Left cardiac atrium (tissue), 4 donors: ENCODE measurements at regions not wholly inside any gene's neighbourhood (a gene's known extent, or its start where the extent isn't known, plus 50 kb on each side); places are given as distances from the start of the nearest gene placed in this dataset.

ENCODE experiments used
- ATAC-seq, 2 donors: fragments of 200-7000 bp; cut with Tn5 transposase; one replicate each; pipeline ENCODE4 v1.9.1; 2020; ENCODE audit warnings: mild to moderate bottlenecking in 2 of 2, moderate library complexity in 2 of 2
- DNase-seq: peaks from one replicate; pipeline ENCODE4 v3.0.0-alpha.2; 2020
- intact Hi-C, 2 donors: fragments of 100-400 bp; cut with DNase I; formaldehyde crosslinking; loops; one replicate each; pipeline versions ENCODE4 v1.14.1 to v1.15.1; 2022 to 2023
- donor health status: DM: no; HTN: yes; CAD: no.
- donor health status: DM: no; HTN: yes; CAD: no; lungs with severe emphysema.
- donor health status: DM: yes; HTN: yes; CAD: no.
- donor health status: Dilated cardiomyopathy.

DNA sequence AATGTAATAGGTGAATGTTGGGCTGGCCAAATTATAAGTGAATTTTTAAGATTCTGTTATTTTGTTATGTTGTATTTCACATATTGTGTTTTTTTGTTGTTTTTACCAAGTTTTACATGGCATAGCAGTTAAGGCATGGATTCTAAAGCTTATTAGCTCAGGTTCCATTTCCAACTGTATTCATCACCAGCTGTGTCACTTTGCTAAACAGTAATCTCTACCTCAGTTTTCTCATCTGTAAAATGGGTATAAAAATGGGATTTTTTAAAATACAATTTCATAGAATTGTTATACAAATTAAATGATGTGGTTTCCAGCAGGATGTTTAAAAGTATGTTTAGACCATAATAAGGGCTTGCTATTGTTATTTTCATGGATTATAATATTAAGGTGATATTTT is 512.2 kb downstream of the SLC16A7 start:
- intact Hi-C loops = no loop called here
- no peak for DNase-seq
- ATAC-seq = no peak

- ATAC-seq (no peak), DNase-seq (no peak)
- intact Hi-C loops = no loop called here
Measured at GRCh38 chr12:60112063-60112462, 516.2 kb downstream of the SLC16A7 start.

DNA sequence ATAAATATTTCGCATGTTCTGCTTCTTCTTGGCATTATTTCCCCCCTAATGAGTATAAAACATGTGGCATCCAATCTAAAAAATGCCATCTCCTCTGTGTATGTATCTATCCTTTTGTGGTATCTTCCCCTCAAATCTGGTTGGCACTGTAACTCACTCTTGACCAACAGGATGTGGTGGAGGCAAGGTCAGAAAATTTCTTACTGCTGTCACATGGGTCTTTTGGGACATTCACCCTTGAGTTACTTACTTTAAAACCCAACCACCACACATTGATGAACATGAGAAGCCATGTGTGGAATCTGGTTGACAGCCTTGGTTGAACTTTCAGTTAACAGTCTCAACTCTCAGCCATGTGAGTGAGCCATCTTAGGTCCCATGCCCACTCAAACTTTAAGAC is 516.9 kb downstream of the SLC16A7 start:
- ATAC-seq (no peak), DNase-seq (no peak)
- intact Hi-C loops = no loop called here

GRCh38 chr12:60114169-60114568 is 518.3 kb downstream of the SLC16A7 start:
- ATAC-seq = no peak
- intact Hi-C loops = no loop called here
- no peak for DNase-seq

- DNase-seq (no peak), ATAC-seq (no peak)
- intact Hi-C loops = no loop called here
Measured at GRCh38 chr12:60119327-60119726, 523.5 kb downstream of the SLC16A7 start.

DNA sequence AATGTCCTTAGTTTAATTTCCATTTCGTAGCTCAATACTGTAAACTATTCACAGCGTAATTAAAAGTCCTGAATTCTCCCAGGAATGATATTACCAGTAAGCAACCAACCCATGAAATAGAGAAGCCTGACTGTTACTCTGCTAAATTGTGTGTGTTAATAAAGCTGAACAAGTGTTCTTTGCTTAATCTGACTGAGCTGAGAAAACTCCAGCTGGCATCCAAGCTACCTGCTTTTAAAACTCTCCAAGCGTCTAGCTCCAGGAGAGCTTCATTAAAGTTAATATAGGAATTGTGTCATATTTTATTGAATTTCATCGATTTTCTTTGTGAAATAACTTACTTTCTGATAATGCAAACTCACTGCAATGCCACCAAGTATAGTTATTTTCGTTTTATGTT is 524.4 kb downstream of the SLC16A7 start:
- ATAC-seq = no peak
- intact Hi-C loops = no loop called here
- DNase-seq = no peak

DNA sequence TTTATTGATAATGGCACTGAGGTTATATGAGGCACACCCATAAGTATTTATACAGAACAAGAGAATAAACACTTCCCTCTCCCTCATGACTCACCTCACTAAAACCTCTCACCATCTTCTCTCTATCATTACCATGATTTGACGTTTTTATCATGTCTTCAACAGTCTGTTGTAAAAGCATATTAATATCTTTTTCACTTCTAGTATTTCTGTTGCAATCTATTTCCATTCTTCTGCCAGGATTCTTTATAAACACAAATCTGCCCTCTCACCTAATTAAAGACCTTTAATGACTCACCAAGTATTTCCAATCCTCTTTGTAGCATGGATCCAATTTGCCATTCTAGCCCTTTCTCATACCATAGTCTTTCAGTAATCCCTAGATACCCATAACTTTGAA is 527.7 kb downstream of the SLC16A7 start:
- intact Hi-C loops = no loop called here
- no peak for DNase-seq
- ATAC-seq = peak in 1 of 2 donors; percentile 47

GRCh38 chr12:60137513-60137912 is 541.7 kb downstream of the SLC16A7 start:
- no peak for ATAC-seq
- no peak for DNase-seq
- intact Hi-C loops = no loop called here

GRCh38 chr12:60138526-60138925 is 542.7 kb downstream of the SLC16A7 start:
- intact Hi-C loops = no loop called here
- ATAC-seq = no peak
- no peak for DNase-seq

DNA sequence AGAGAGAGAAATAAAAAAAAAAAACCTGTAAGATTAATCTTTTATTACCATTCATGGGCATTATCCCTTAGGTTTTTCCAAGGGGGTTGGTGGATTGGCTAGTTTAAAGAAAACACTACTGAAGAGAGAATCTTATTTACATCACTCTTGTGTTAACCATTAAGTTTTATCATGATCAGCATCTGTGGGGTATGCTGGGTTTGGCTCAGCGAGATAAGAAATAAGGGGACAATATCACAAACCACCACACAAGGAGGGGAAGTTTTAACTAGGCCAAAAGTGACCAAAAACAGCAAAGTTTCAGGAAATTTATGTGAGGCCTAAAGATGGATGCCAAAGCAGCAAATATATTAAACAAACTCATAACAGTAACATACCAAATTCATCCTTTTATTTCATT is 548.6 kb downstream of the SLC16A7 start:
- ATAC-seq = no peak
- intact Hi-C loops = no loop called here
- DNase-seq = no peak

DNA sequence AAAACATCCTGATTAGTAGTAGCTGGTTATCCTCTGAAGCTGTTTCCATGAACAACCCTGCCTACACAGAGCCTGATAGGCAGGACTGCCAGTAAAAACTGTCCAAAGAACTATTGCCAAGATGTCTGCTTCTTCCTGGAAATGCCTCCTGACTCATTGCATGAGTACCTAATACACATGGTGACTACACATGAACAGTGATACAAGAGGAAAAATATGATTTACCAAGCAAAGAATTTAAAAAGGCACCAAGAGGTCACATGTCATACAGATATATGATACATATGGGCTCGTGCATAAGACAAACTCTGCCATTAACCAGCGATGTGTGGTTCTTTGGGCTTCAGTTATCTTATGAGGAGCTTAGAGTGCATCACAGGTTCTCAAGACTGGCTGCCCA is 552.3 kb downstream of the SLC16A7 start:
- ATAC-seq (peak; percentile 44 to 97), DNase-seq (no peak)
- intact Hi-C loops = no loop called here

- DNase-seq = no peak
- intact Hi-C loops = no loop called here
- peak in 1 of 2 donors; percentile 85 for ATAC-seq
Measured at GRCh38 chr12:60148831-60149230, 553.0 kb downstream of the SLC16A7 start.

DNA sequence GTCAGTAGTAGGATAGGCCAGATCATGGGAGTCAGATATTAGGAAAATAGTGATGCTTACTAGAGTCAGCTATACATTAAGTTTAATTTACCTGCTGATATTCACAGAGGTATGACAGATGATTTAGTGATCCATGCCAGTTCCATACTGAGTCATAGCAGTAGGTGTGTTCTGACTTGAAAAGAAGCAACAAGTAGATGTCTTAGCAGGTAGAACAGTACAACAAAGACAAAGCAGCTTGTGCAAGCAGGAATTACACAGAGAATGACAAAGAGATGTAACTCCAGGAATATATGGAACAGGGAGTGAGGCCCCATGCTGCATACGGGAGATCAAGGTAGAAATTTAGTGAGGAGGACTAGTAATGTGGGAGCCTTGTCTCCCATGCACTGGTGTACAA is 556.9 kb downstream of the SLC16A7 start:
- intact Hi-C loops = no loop called here
- no peak for DNase-seq
- no peak for ATAC-seq

- DNase-seq = no peak
- ATAC-seq = no peak
- intact Hi-C loops = no loop called here
Measured at GRCh38 chr12:60159761-60160160, 563.9 kb downstream of the SLC16A7 start.

GRCh38 chr12:60162988-60163720 is 567.3 kb downstream of the SLC16A7 start:
- ATAC-seq (no peak), DNase-seq (no peak)
- intact Hi-C loops = no loop called here

GRCh38 chr12:60165781-60166180 is 570.0 kb downstream of the SLC16A7 start:
- DNase-seq (no peak), ATAC-seq (no peak)
- intact Hi-C loops = no loop called here

DNA sequence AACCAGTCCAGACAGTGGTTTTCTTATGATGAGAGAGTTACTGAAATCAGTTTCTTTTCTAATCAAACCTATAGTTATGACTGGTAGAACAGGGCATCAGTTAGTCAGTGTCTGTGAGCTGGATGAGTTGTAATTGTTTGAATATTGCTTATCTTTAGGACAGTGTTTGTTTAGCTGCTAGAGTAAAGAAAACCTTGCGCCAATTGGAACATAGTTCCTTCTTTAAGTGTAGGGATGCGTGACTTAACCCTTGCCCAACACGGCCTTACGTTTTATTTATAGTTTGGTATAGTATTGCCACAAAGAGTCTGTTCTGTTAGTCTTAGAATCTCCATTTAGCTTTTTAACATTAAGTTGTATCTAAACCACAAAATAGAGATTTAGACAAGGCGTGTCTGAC is 572.6 kb downstream of the SLC16A7 start:
- no peak for DNase-seq
- intact Hi-C loops = no loop called here
- no peak for ATAC-seq

- ATAC-seq = no peak
- intact Hi-C loops = no loop called here
Measured at GRCh38 chr12:60169904-60170303, 574.1 kb downstream of the SLC16A7 start.

DNA sequence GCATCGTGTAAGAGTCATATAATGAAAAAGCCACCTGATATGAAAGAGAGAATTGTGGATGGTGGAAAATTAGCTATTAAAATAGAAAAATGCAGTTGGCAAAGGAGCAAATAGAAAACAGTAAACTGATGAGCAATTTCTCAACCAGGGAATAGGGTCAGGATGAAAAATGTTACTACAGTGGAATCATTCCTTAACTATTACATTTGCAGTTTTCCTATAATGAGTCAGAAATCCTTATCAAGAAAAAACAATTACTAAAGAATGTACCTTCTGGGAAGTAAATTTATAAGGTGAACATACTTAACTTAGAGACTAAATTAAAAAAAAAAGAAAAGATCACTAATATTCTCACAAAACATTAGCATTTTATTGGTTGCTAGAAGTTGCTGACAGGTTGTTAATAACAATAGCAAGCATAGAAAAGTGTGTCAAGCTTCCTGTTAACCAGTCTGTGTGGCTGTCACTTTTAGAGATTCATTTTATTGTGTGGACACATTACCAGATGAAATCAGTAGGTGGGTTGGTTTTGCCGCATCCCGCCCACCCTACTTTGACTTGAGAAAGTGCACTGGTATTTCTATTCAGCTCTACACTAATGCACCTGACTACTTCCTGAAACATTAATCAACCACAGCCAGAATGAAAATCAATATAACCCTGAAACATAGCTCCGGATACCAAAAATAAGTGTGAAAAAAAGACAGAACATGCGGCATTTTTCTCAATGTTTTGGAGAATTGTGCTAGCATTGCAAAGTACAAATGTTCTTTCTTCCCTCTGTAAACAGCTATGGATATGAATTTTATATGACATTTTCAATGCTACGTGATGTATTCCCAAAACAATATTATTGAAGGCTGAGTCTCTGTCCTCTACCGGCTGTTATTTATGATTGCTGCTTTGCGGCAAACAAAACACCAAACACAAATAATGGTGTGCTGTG is 576.7 kb downstream of the SLC16A7 start:
- intact Hi-C loops = no loop called here
- ATAC-seq (peak in 1 of 2 donors; percentile 25), DNase-seq (no peak)

More at GRCh38 chr12:60169904-60170303, 574.1 kb downstream of the SLC16A7 start:
- DNase-seq = no peak
